ENCODE measurements at regions not wholly inside any gene's neighbourhood (a gene's known extent, or its start where the extent isn't known, plus 50 kb on each side); places are given as distances from the start of the nearest gene placed in this dataset.

- no peak for TF ChIP-seq ZNF274 (IDR thresholded peaks at IDR 0.05; ENCODE audit: low read depth, low read length)
- no peak overlapping the region for H3K4me3 ChIP-seq (ENCODE audit: low read length)
Observed at GRCh38 chr3:27661797-27662196, 60.3 kb downstream of the EOMES start.

GRCh38 chr3:27659279-27660021 lies 62.7 kb downstream of the EOMES start:
- TF ChIP-seq ZNF274 (IDR thresholded peaks at IDR 0.05; ENCODE audit: low read depth, low read length), result no peak
- H3K4me3 ChIP-seq (ENCODE audit: low read length), result no peak overlapping the region

GRCh38 chr3:27658741-27659140 lies 63.4 kb downstream of the EOMES start:
- no peak for TF ChIP-seq ZNF274 (IDR thresholded peaks at IDR 0.05; ENCODE audit: low read depth, low read length)

GRCh38 chr3:27657871-27658270 lies 64.3 kb downstream of the EOMES start:
- no peak overlapping the region for H3K4me3 ChIP-seq (ENCODE audit: low read length)
- TF ChIP-seq ZNF274 (IDR thresholded peaks at IDR 0.05; ENCODE audit: low read depth, low read length), result no peak

More at GRCh38 chr3:27658741-27659140, 63.4 kb downstream of the EOMES start:
- H3K4me3 ChIP-seq (ENCODE audit: low read length), result no peak overlapping the region

GRCh38 chr3:27657404-27657803 lies 64.7 kb downstream of the EOMES start:
- TF ChIP-seq ZNF274 (IDR thresholded peaks at IDR 0.05; ENCODE audit: low read depth, low read length), result no peak
- no peak overlapping the region for H3K4me3 ChIP-seq (ENCODE audit: low read length)

GRCh38 chr3:27656790-27657189 lies 65.3 kb downstream of the EOMES start:
- H3K4me3 ChIP-seq (ENCODE audit: low read length), result no peak overlapping the region
- no peak for TF ChIP-seq ZNF274 (IDR thresholded peaks at IDR 0.05; ENCODE audit: low read depth, low read length)

- no peak for TF ChIP-seq ZNF274 (IDR thresholded peaks at IDR 0.05; ENCODE audit: low read depth, low read length)
- no peak overlapping the region for H3K4me3 ChIP-seq (ENCODE audit: low read length)
Observed at GRCh38 chr3:27655547-27655946, 66.6 kb downstream of the EOMES start.

GRCh38 chr3:27653803-27654558 lies 68.1 kb downstream of the EOMES start:
- no peak overlapping the region for H3K4me3 ChIP-seq (ENCODE audit: low read length)
- no peak for TF ChIP-seq ZNF274 (IDR thresholded peaks at IDR 0.05; ENCODE audit: low read depth, low read length)

GRCh38 chr3:27649277-27649676 lies 72.8 kb downstream of the EOMES start:
- H3K4me3 ChIP-seq (ENCODE audit: low read length), result no peak overlapping the region

GRCh38 chr3:27646896-27647295 lies 75.2 kb downstream of the EOMES start:
- H3K4me3 ChIP-seq (ENCODE audit: low read length), result no peak overlapping the region
- TF ChIP-seq ZNF274 (IDR thresholded peaks at IDR 0.05; ENCODE audit: low read depth, low read length), result no peak

More at GRCh38 chr3:27649277-27649676, 72.8 kb downstream of the EOMES start:
- TF ChIP-seq ZNF274 (IDR thresholded peaks at IDR 0.05; ENCODE audit: low read depth, low read length), result no peak

- TF ChIP-seq ZNF274 (IDR thresholded peaks at IDR 0.05; ENCODE audit: low read depth, low read length), result no peak
- H3K4me3 ChIP-seq (ENCODE audit: low read length), result no peak overlapping the region
Observed at GRCh38 chr3:27644941-27645340, 77.2 kb downstream of the EOMES start.

- H3K4me3 ChIP-seq (ENCODE audit: low read length), result no peak overlapping the region
- no peak for TF ChIP-seq ZNF274 (IDR thresholded peaks at IDR 0.05; ENCODE audit: low read depth, low read length)
Observed at GRCh38 chr3:27643355-27643754, 78.8 kb downstream of the EOMES start.

- no peak for TF ChIP-seq ZNF274 (IDR thresholded peaks at IDR 0.05; ENCODE audit: low read depth, low read length)
- H3K4me3 ChIP-seq (ENCODE audit: low read length), result no peak overlapping the region
Observed at GRCh38 chr3:27642796-27643195, 79.3 kb downstream of the EOMES start.

- no peak for TF ChIP-seq ZNF274 (IDR thresholded peaks at IDR 0.05; ENCODE audit: low read depth, low read length)
Observed at GRCh38 chr3:27641888-27642601, 80.1 kb downstream of the EOMES start.

More at GRCh38 chr3:27641888-27642601, 80.1 kb downstream of the EOMES start:
- H3K4me3 ChIP-seq (ENCODE audit: low read length), result no peak overlapping the region

Measured in GM08714 (cell line).